H54 (cell line): ENCODE measurements at regions not wholly inside any gene's neighbourhood (a gene's known extent, or its start where the extent isn't known, plus 50 kb on each side); places are given as distances from the start of the nearest gene placed in this dataset.
"Not testable (repeated sequence)": the region's sequence is repeated elsewhere in the genome, so short reads cannot be mapped to it uniquely, and the experiment has no call there.

ENCODE experiments used
- DNase-seq: peaks from one replicate; pipeline ENCODE4 v3.0.0; 2011; ENCODE audit warnings: low spot score, mixed read lengths; ENCODE audit not compliant: insufficient read length
- FAIRE-seq: peaks from 3 replicates; lab custom pipeline; 2011; peaks lifted over from hg19 to GRCh38; lab: Jason Lieb, UNC
- POLR2A ChIP-seq: IDR thresholded peaks from 2 replicates; pipeline ENCODE4 v1.6.1; 2011; ENCODE audit warnings: low read depth, mild to moderate bottlenecking, low read length

DNA sequence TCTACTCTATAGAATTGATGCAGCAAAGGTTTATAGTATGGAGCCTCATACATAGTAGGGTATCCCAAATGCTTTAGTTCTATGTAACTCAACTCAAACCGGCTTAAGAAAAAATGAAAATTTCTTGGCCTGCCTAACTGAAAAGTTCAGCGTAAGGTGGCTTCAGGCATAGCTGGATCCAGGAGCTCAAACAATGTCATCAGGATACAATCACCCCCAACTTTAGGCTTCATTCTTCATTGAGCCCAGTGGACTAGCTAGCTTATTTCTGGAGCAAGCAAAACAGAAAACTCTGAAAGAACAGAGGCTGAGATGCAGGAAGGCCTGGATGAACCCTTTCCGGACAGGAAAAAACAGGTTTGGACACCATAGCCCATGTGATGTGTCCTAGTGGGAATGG is 147.5 kb upstream of the HS3ST4 start:
- DNase-seq = no peak
- FAIRE-seq = no peak
- no peak for TF ChIP-seq POLR2A

GRCh38 chr16:25542306-25542705 is 149.5 kb upstream of the HS3ST4 start:
- no peak for TF ChIP-seq POLR2A
- DNase-seq (no peak), FAIRE-seq (no peak)

DNA sequence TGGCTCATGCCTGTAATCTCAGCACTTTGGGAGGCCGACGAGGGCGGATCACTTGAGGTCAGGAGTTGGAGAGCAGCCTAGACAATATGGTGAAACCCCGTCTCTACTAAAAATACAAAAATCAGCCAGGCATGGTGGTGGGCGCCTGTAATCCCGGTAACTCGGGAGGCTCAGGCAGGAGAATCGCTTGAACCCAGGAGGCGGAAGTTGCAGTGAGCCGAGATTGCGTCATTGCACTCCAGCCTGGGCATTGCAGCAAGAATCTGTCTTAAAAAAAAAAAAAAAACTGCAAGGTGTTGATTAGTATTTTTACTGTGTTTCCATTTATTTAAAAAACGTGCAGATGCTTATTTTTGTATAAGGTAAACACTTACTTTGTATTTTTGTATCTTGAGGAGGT is 152.0 kb upstream of the HS3ST4 start:
- not testable (repeated sequence) for FAIRE-seq, DNase-seq

GRCh38 chr16:25523183-25523582 is 168.6 kb upstream of the HS3ST4 start:
- FAIRE-seq = no peak
- no peak for DNase-seq
- TF ChIP-seq POLR2A = no peak

GRCh38 chr16:25512041-25512440 is 179.7 kb upstream of the HS3ST4 start:
- FAIRE-seq = no peak
- DNase-seq = no peak
- TF ChIP-seq POLR2A = no peak

- no peak for DNase-seq
- no peak for TF ChIP-seq POLR2A
- no peak for FAIRE-seq
Measured at GRCh38 chr16:25509456-25509855, 182.3 kb upstream of the HS3ST4 start.

DNA sequence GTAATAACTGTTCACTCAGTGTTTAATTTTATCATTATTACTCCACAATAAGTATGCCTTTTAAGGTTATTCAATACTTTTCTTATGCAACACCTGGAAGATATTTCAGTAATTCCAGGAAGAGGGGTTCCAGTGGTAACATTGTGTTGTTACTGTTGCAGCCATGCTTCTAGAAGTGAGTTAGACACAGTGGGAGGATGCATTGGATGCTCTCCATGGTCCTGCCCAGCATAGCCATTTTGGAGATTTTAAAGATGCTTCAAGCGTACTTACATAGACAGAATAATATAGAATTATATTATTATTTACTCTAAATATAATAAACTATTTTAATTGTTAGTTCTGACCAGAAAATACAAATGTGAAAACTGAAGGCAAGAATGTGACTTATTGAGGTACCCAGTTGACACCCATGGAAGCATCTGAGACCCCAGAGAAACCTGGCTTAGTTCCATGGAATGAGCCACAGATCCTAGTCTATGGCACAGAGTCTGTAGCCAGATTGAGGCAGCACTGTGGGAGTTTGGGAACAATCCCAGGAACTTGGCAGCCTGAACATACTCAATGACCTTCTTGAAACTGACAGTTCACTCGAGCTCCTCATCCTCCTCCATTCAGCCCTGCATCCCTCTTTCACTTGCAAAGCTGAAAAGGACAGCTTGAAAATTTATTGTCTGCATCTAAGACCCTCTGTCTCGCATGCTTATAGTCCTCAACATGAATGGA is 190.1 kb upstream of the HS3ST4 start:
- no peak for DNase-seq
- no peak for FAIRE-seq
- TF ChIP-seq POLR2A = no peak

DNA sequence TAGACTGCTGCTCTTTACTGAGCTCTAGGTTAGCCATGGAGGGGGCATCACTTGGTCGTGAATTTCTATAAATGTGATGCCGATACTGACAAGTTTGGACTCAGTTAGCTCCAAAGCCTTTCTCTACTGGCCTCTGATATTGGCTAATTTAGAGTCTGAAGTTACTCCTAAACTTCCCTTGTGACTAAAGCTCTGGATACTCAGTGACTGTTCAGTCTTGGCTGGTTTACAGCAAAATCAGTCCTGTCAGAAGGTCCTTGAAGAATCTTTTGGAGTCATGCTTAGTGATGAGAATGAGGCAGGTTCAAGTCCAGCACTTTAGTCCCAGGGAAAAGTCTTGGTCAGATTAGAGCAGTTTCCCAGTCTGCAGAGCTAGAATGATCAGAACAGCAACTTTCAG is 197.5 kb upstream of the HS3ST4 start:
- no peak for TF ChIP-seq POLR2A
- no peak for FAIRE-seq
- DNase-seq = no peak

- DNase-seq = no peak
- peak; percentile 91 for FAIRE-seq
- no peak for TF ChIP-seq POLR2A
Measured at GRCh38 chr16:25493136-25493811, 198.5 kb upstream of the HS3ST4 start.

- FAIRE-seq = no peak
- no peak for TF ChIP-seq POLR2A
- DNase-seq = no peak
Measured at GRCh38 chr16:25488435-25488834, 203.3 kb upstream of the HS3ST4 start.

DNA sequence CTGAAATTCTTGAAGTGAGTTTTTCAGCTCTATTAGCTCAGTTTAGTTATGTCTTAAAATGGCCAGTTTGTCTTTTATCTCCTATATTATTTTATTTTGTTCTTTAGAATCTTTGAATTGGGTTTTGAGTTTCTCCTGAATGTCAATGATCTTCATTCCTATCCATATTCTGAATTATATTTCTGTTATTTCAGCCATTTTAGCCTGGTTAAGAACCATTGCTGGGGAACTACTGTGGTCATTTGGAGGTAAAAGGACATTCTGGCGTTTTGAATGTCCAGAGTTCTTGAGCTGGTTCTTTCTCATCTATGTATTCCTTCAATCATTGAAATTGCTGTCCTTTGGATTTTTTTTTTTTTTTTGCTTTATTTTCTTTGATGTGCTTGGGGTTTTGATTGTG is 203.9 kb upstream of the HS3ST4 start:
- DNase-seq (no peak), FAIRE-seq (no peak)
- no peak for TF ChIP-seq POLR2A

DNA sequence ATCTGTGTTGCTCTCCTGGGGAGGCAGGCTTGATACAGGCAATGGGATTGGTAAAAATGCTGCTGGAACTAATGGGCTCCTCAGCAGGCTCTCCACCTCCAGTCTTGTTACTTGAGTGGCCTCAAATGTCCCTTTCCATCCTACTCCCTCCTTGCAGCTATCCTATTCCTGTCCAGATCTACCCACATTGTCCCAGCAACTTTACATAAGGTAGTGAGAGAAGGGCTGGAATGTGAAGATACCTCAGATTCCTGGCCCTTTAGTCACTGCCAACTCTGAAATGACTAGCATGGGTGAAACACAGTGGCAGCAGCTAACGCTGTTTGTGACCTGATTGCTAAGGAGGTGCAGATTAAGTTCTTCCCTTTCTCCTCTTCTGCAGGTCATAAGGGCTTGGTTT is 210.1 kb upstream of the HS3ST4 start:
- no peak for TF ChIP-seq POLR2A
- DNase-seq (no peak), FAIRE-seq (peak; percentile 86)

DNA sequence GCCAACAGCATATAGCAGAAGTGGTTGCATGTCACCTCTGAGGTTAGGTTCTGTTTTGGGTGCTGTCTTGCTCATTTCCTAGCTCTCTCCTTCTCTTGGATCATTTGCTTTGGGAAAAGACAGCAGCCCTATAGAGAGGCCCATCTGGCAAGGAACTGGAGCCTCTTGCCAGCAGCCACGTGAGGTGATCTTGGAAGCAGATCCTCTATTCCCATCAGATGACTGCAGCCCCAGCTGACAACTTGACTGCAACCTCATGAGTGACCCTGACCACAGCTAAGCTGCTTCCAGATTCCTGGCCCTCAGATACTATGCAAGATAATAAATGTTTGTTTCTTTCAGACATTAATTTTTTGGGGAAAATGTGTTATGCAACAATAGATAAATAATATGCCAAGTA is 213.3 kb upstream of the HS3ST4 start:
- no peak for TF ChIP-seq POLR2A
- DNase-seq = no peak
- no peak for FAIRE-seq

- no peak for FAIRE-seq
- TF ChIP-seq POLR2A = no peak
- no peak for DNase-seq
Measured at GRCh38 chr16:25464058-25464457, 206.4 kb upstream of the ZKSCAN2 start.

- TF ChIP-seq POLR2A = no peak
- FAIRE-seq = no peak
- no peak for DNase-seq
Measured at GRCh38 chr16:25449802-25450201, 192.2 kb upstream of the ZKSCAN2 start.

DNA sequence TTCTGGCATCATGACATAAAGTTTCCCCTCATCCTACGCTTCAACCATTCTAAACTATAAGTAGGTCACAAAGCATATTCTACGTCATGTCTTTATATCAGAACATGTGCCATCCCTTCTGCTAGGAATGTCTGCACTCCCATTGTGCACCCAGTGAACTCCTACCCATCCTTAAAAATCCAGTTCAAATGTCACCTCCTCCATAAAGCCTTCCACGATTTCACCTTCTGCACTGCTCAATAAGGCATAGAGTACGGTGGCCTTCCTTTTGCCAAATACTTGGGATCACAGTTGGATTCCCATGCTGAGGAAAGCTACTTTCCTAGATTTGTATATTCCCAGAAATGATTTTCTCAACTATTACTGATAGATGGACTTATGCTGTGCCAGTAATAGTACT is 186.3 kb upstream of the ZKSCAN2 start:
- no peak for TF ChIP-seq POLR2A
- FAIRE-seq = no peak
- DNase-seq = no peak
